ENCODE measurements at regions not wholly inside any gene's neighbourhood (a gene's known extent, or its start where the extent isn't known, plus 50 kb on each side); places are given as distances from the start of the nearest gene placed in this dataset.

- TF ChIP-seq POLR2AphosphoS5 (IDR thresholded peaks at IDR 0.05) (no peak), EP300 (IDR thresholded peaks at IDR 0.05) (no peak), POLR2A (IDR thresholded peaks at IDR 0.05) (no peak)
- TF ChIP-seq, protein P1, sequence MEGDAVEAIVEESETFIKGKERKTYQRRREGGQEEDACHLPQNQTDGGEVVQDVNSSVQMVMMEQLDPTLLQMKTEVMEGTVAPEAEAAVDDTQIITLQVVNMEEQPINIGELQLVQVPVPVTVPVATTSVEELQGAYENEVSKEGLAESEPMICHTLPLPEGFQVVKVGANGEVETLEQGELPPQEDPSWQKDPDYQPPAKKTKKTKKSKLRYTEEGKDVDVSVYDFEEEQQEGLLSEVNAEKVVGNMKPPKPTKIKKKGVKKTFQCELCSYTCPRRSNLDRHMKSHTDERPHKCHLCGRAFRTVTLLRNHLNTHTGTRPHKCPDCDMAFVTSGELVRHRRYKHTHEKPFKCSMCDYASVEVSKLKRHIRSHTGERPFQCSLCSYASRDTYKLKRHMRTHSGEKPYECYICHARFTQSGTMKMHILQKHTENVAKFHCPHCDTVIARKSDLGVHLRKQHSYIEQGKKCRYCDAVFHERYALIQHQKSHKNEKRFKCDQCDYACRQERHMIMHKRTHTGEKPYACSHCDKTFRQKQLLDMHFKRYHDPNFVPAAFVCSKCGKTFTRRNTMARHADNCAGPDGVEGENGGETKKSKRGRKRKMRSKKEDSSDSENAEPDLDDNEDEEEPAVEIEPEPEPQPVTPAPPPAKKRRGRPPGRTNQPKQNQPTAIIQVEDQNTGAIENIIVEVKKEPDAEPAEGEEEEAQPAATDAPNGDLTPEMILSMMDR (IDR thresholded peaks at IDR 0.05): no peak
These were observed 131.2 kb upstream of the TGFBR2 start for GRCh38 chr3:30475038-30475808.

Data from sigmoid colon (tissue), 4 donors.